HG02642 (cell line): ENCODE measurements at regions not wholly inside any gene's neighbourhood (a gene's known extent, or its start where the extent isn't known, plus 50 kb on each side); places are given as distances from the start of the nearest gene placed in this dataset.
A peak's percentile ranks its signal among the peaks of the same experiment; 100 is the strongest.

ENCODE experiments used
- ATAC-seq: cut with Tn5 transposase; IDR thresholded peaks from one replicate; pipeline ENCODE4 v1.9.1; 2021; ENCODE audit warnings: mild to moderate bottlenecking; ENCODE audit not compliant: unreplicated experiment, poor library complexity

DNA sequence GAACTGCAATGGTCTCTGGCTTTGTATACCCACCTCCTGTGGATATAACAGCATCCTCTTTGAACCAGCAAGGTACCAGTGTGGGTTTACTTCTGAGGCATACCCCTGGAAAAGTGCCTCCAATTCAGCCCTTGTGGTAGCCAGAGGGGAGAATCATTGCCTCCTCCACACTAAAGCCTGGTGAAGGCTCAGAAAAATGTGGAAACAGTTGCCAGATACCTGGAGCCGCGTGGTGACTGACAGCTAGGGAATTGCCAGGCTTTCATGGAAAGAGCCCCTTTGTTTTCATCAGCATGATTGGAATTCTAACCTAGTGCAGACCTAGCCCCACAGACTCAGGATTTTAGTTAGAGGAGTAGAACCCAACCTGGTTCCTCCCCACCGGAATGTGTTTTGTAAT is 168.6 kb upstream of the KLF3 start:
- no peak for ATAC-seq

DNA sequence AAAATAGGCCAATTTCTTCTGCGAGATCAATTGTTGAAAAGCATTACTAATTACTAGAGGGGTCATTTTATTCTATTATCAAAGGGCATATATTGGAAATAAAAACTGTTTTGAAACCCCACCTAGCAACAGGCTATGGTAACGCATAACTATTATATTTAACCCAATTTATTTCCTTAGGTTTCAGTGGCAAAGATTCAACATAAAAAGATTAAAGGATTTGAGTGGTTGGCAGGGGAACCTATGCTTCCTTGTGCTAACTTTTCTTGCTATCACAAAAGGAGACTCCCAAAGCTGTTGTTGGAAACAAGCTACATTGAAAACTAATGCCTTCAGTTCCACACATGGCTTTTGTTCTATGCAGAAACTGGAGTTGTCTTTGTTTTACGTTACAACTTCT is 166.9 kb upstream of the KLF3 start:
- no peak for ATAC-seq

DNA sequence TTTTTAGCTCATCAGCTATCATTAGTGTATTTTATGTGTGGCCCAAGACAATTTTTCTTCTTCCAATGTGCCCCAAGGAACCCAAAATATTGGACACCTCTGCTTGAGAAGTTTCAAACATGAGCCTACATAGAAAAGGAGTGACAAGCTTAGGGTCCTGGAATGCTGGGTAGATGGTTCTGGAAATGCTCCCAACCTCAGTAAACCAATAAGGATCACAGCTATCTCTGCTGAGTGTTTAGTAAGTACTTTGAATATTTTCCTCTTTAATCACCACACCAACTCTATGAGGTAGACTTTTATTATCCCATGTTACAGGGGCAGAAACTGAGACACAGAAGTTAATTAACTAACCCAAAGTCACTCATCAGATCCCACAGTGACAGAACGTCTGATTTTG is 164.9 kb upstream of the KLF3 start:
- ATAC-seq = no peak

DNA sequence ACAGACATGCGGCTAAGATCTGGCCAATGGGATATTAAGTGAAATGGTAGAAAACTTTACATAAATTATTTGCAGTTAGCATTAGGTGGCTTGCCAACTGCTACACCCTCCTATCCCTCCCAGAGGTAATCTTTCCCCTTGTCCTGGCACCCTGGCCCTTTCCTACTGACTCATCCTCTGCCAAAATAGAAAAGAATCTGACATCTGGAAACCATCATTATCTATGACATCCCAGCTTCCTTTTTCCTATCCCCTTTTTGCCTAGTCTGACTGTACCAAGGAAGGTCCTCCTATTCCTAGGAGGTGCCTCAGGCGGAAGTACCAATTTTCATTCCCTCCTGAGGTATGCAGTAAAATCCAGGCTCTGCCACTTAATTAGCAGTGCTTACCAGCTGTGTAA is 163.6 kb upstream of the KLF3 start:
- ATAC-seq = no peak

DNA sequence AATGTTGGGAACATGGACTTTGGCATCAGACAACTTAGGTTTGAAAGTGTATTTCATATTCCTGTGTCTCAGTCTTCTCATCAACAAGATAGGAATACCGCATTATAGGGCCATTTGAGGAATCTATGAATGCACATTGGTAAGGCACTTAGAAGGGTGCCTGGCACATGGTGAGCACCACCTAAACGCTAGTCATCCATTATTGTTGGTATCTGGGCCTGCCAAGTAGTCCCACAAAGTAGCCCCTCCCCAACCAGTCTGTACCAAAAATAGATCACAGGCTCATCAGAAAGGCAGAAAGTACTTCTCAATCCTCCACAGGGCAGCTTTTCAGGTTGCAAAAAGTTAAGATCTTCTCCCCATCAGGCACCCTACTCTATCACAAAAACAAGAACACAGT is 162.3 kb upstream of the KLF3 start:
- no peak for ATAC-seq

DNA sequence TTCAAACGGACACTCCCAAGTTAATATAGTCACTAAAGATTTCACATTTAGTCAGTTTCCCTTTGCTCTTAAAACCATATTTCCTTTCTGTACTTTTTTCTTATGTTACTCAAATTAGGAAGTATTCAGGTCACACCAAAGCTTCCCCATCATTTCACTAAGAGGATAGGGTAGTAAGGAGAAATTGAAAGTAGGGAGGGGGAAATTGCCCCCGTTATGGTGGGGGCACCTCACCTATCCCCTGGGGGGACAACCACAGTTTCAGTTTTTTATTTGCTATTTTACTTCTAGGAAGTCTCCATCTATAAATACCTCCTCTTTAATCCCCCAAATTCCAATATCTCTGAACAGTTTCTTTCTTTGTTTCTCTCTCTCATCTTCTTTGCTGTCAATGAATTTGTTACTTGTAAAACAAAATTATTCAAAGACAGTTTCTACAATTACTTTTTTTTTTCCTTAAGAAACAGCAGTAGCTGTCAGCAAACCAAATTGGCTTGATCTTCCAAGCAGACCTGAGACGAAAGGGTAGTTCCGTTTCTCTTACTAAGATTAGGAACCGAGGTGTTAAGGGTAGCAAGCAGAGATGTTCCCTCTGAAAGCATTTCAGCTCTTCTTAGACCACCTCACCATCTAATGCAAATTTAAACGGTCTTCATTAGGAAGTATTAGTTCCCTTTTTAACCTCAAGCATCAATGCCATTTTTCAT is 160.2 kb upstream of the KLF3 start:
- peak; percentile 89 for ATAC-seq

DNA sequence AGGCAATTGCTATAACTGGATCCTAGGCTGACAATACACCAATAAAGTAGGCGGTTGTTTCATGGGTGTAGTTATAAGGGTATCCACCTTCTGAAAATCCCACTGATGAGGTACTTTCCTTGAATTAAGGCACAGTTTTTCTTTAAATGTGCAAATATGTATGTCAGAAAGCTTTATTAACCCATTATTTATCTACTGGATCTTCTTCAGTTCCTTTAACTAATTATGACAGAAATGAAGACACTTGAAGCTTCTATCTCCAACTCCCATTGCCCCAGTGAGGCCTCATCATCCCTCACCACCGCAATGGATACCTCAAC is 159.6 kb upstream of the KLF3 start:
- ATAC-seq = no peak

DNA sequence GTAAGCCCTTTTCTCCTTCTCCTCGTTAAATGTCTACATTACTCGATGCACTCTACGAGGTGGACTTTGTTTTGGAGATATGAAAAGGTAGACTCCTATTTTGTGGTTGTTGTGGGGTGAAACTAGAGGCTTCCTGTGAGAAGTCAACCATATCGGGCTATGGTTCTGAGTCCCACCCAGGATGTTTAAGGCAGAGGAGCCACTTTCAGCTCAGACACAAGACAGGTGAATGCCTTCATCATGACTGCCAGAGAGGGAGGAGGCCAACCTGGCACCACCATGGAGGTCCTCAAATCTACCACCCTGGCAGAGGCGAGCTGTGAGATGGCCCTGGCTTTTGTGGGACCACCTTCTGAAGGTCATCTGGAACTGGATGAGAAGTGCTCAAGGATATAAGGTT is 154.4 kb upstream of the KLF3 start:
- ATAC-seq = peak; percentile 45

DNA sequence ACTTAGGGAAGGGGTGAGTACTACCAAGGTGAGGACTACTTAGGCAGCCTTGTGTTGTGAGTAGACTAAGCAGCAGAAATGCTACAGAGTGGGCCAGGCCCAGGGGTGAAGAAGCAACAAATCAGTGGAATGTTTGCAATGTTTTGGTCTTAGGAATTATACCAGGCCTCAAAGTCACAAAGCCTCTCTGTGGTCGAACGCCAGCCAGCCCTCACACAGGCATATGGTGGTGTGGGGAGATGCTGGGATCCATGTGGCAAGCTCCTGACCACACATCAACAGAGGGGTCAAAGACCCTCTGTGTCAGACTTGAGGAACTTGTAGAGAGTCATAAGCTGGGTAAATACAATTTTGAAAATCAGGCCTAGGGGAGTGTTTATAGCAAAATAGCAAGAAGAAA is 153.8 kb upstream of the KLF3 start:
- no peak for ATAC-seq

DNA sequence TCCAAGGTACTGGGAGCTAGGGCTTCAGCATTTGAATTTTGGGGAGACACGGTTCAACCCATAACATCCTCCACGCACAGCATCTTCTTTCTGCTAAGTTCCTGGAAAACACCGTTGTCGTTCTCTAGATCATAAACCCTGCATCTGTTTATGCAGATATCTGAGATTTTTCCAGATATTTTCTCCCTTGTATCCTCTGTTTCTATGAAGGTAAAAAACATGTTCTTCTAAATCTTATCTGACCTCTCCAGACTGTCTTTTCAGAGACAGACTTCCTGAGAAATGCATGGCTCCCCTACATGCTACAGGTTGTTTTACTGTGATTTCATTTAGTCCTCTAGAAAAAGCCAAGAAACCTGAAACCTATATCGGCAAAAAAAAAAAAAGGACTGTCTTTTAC is 152.3 kb upstream of the KLF3 start:
- no peak for ATAC-seq

DNA sequence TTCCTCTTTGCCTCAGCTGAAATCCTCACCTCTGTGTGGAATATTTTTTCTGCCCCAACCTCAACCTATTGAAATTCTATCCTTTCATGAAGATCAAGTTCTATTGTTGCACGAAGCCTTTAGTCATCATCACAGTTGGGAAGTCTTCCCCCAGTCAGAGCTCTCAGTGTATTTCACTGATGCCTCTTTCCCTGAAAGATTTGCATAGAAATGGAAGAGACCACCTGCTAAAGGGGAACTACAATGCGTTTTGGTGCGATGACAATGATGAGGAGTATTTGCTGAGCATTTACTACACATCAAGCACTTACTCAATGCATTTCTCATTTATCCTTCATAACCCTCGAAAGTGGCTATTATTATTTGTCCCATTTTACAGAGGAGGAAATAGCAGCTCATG is 151.2 kb upstream of the KLF3 start:
- no peak for ATAC-seq

DNA sequence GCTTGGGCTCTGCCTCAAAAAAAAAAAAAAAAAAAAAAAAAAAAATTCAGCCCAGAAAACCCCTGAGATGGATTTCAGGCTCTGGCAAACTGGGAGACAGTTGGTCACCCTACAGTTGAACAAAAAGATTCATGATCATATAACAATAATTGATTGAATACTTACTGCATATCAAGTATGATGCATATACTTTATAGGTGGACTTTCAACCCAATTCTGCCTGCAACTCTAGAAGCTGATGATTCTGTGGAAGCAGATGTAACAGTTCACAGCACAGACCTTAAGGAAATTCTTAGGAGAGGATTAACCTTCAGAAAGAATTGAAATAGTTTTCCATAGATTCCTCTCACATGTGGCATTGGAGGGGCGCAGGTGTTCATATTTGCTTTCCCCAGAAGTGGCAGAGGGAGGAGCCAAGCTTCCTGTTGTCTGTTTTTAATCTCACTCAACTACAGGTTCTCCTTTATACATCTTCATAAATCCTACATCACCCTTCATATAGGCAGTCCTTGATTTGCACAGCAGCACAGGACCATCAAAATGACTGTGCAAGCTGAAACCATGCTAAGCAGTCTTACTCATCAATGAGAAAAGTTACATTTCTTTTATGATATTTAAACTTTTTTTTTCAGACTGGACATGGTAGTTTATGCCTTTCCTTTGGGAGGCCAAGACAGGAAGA is 149.4 kb upstream of the KLF3 start:
- ATAC-seq = no peak

DNA sequence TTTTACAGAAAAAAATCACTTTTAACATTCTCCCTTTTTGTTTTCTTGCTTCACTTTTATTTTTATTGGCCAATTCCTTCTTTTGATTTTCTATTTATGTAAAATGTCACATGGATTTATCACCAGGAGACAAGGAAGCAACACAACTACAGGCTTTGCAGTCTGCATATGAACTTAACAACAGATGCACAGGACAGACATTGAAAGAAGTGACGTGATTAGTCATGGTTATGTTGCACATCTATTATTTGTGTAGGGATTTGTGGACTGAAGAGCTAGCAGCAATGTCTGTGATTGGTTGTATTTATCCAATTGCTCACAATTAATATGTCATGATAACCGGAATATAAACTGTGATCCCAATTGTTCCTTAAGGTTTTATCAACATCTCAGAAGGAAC is 147.8 kb upstream of the KLF3 start:
- ATAC-seq = no peak

DNA sequence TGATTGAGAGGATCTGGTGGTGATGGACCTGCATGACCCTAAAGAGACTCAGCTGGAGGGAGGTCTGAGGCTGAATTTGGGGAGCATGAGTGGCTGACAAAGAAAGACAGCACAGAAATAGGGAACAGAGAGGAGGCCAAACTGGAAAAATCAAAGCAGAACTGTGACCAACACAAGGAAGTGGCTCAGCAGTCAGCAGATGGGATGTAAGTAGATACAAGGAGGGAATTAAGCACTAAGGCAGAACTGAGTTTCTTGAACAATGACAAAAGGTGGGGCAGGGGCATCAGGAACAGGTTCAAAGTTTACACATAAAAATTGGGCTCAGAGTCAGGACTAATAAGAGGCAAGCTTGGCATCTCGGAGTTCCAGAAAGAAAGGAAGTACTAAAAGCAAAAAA is 144.3 kb upstream of the KLF3 start:
- ATAC-seq = no peak

DNA sequence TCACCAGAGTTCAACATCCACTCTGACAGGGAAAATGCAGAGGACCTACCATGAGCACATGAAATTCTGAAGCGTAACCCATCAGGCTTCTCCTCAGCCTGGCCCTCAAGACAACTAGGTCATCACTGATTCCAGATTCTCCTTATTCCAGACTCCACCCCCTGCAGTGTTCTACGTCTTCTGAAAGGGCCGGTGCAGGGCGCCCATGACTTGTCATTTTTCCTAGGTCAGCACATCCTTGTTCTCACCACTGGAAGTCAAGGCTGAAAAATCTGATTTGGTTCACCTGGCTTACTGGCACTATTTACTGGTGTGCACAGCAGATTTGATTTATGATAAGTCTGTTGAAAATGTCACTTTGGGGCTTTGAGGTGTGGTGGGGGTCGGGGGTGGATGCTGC is 140.9 kb upstream of the KLF3 start:
- ATAC-seq = no peak

DNA sequence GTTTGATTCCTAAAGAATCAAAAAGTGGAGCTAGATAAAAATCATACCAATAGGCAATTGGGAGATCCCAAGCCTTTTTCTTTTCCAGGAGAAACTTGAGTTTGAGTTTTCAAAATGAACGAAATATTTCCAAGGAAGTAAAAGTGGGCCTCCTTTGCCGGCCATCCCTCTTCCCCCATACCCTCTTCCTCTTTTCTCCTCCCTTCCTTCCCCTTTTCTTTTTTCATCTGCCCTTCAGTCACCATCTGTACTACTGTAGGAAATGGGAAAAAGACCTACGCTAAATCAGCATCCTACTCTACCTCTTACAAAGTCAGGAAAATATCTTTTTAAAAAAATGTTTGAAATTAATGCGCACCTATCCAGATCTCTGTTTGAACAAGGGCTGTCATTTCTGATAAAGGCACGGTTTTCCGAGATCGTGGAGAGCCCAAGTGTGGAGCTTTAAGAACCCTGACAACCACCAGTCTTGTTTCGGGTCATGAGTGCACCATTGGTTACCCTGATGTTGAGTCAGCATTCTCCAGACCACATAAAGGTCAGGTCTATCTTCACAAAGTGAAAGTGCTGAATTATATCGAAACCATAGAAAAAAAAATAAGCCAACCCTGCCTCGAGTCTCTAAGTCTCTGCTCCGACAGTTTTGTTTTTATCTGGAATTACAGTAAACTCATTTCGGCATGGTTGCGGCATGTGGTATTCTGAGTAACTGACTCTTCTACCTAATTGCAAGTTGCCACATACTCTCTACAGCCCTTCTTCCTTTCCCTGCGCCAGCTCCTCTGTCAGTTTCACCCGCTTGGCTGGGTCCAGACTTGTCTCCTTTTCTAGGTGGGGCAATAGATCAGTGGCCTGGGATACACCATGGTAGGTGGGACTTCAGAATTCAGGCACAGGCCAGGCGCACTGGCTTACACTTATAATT is 140.2 kb upstream of the KLF3 start:
- ATAC-seq = peak; percentile 95

DNA sequence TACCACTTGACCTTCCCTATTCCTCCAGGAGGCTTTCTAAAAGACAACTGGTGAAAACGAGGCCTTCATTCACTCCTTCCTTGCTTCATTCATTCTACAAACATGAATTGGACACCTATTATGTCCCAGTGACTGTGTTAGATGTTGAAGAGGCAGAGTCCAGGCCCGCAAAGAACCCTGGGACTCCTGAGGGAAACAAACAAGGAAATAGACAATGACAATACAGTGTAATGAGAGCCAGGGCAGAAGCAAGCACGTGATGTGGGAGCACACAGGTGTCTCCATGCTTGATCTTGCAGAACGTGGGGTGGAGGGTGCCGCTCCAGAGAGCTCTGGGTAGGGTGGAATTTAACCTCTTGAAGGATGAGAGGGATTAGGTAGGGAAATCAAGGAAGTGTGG is 137.6 kb upstream of the KLF3 start:
- ATAC-seq = no peak

DNA sequence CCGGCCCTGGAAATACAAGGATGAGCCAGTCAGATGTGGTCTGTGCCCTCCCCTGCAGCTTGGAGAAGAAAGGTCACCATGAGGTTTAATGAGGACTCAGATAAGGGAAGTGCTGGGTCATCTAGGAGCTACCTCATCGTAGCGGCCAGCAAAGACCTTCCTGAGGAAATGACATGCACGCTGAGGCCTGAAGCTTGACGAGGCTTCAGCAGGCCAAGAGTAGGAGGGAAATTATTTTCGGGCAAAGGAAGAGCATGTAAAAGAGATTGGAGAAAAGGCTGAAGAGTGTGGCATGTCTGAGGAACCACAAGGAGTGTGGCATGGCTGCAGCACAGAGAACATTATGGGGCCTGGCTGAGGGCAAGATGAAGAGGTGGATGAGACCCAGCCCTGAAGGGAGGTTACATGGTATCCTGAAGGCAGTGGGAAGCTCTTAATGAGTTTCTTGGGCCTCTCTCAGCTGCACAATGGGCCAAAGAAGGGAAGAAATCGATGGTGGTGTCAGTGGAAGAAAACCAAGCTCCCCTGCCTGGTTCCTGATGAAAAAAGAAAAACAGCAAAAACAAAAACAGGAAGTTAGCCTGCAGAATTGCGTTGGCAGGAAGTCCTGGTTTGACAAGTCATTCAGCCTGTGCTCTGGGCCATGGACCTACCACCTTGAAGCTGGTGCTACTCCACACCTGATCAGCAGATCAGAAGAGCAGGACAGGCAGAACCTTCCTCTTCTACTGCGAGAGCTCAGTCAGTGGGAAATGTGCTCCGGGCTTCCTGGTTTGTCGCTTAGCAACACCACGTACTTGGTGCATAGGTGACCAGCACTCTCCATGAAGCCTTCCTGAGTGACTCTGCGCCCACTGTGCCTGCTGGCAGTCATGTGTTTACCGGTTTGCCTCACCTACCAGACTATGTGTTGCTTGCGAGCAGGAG is 134.5 kb upstream of the KLF3 start:
- ATAC-seq = peak; percentile 77

DNA sequence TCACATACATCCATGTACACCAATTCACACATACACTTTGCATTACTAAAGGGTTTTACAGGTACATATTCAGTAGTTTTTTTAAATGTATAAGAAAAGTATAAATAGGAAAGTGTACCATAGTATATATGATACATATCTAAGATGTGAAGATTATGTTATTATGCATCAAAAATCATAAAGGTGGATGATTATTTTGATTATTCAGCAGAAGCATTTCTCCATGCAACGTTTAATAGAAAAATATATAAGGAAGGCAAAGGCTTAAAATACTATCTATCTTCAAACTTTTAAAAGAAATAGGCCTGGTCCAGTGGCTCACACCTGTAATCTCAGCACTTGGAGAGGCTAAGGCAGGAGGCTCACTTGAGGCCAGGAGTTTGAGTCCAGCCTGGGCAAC is 133.5 kb upstream of the KLF3 start:
- ATAC-seq = no peak

DNA sequence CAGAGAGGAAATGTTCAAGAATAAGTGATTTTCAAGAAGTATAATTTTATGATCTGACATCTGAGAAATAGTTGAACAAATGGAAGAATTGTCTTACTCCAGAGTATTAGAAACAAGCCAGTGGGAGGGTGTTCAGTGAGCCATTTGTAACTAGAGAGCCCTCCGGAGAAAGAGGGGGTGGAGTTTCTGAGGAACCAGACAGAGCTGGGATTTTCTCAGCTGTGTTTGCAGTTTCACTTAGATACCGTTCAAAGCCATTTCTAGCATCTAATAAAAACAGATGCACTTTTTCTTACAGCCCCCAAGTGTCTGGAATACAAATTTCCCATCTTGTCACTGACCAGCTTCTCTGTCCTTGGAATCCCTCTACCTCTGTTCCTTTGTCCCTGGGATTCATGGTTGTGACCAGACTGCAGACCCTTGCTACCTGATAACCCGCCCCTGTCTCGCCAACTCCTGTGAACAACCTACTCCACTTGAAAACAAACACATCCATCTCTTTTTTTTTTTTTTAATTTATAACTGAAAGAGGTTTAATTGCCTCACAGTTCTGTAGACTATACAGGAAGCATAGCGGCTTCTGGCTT is 132.8 kb upstream of the KLF3 start:
- peak; percentile 54 for ATAC-seq
